ENCODE measurements at regions not wholly inside any gene's neighbourhood (a gene's known extent, or its start where the extent isn't known, plus 50 kb on each side); places are given as distances from the start of the nearest gene placed in this dataset.

GRCh38 chr10:3923033-3923432, 138.0 kb upstream of the KLF6 start:
- Histone ChIP-seq H3K4me2 (ENCODE audit: insufficient read depth, low read length) (no peak overlapping the region), H3K79me2 (ENCODE audit: control insufficient read depth, insufficient read depth, low read length) (no peaks in the 10 kb centered on the region), H3K36me3 (ENCODE audit: control insufficient read depth in 2 of 2, extremely low read depth in 1 of 2, insufficient read depth in 2 of 2, low read length in 2 of 2) (no peaks in the 10 kb centered on the region), H3K9me3 (replicated peaks; ENCODE audit: control insufficient read depth, insufficient read depth, low read length) (no peaks in the 10 kb centered on the region), H3K27ac (ENCODE audit: insufficient read depth, low read depth, low read length) (no peak overlapping the region), H3K9me1 (replicated peaks; ENCODE audit: control insufficient read depth, extremely low read depth, insufficient read depth, low read length) (no peaks in the 10 kb centered on the region), H4K20me1 (replicated peaks; ENCODE audit: control insufficient read depth, extremely low read depth, insufficient read depth, low read length) (no peaks in the 10 kb centered on the region), H3K4me1 (ENCODE audit: control insufficient read depth, extremely low read depth, insufficient read depth, low read length) (peaks cover 29% of the 10 kb centered on the region), H3K27me3 (ENCODE audit: control insufficient read depth in 2 of 2, insufficient read depth in 2 of 2, low read length in 2 of 2) (no peaks in the 10 kb centered on the region), H2AFZ (ENCODE audit: low read depth, low read length) (no peak overlapping the region), H3K9ac (replicated peaks; ENCODE audit: extremely low read depth, insufficient read depth, low read length) (no peak overlapping the region), H3K4me3 (replicated peaks in 1 of 3; ENCODE audit: insufficient read depth in 1 of 3, low read depth in 1 of 3, low read length in 3 of 3) (no peak overlapping the region)
- dilution Hi-C loops (cut with MboI; ENCODE audit: extremely low pct_ligation_motif_present, low sequenced_read_pairs) (no loop called here), intact Hi-C loops (cut with micrococcal nuclease) (loop anchor here (5.0 to 10.0 kb wide), 2 partner anchors 456 to 728 kb away; no protein-coding TSS in a partner anchor)
- ChIA-PET POLR2A (interaction anchor here (0.8 kb wide), 1 partner anchor 138 kb away, joined by 4 read pairs; the partner anchor contains the start of gene KLF6), CTCF (interaction anchor here (1.3 to 1.8 kb wide), 2 partner anchors 13 to 138 kb away, joined by 3 to 5 read pairs; partner anchors contain the start of gene KLF6)
- BruUV-seq (replicated peaks): no TSS peak
- TF ChIP-seq GATA2 (IDR thresholded peaks at IDR 0.05; ENCODE audit: insufficient read depth, insufficient read length, low read depth, low read length): no peak
- TF ChIP-seq FOS (IDR thresholded peaks at IDR 0.05; ENCODE audit: borderline replicate concordance, insufficient read depth, low read length): no peak
- no peak for TF ChIP-seq CTCF (IDR thresholded peaks at IDR 0.05; ENCODE audit: extremely low read depth in 1 of 2, insufficient read depth in 1 of 2, low read depth in 1 of 2, low read length in 2 of 2)
- no peak for TF ChIP-seq POLR2AphosphoS5 (IDR thresholded peaks at IDR 0.05; ENCODE audit: insufficient read depth, low read depth, low read length)
- TF ChIP-seq JUN (IDR thresholded peaks at IDR 0.05; ENCODE audit: borderline replicate concordance, insufficient read depth, insufficient read length, low read depth): no peak
- TF ChIP-seq MYC (IDR thresholded peaks at IDR 0.05; ENCODE audit: low read depth, low read length): no peak
- TF ChIP-seq MAX (IDR thresholded peaks at IDR 0.05; ENCODE audit: insufficient read depth, insufficient read length): no peak
- TF ChIP-seq EZH2 (IDR thresholded peaks at IDR 0.05; ENCODE audit: borderline replicate concordance, low read depth, low read length, severe bottlenecking): no peak
- no peak for TF ChIP-seq POLR2A (IDR thresholded peaks at IDR 0.05; ENCODE audit: low read depth, low read length)
- DNase-seq (ENCODE audit: low read depth, low spot score) (no peak), FAIRE-seq (no peak)
